HepG2 (cell line): ENCODE measurements at regions not wholly inside any gene's neighbourhood (a gene's known extent, or its start where the extent isn't known, plus 50 kb on each side); places are given as distances from the start of the nearest gene placed in this dataset.

ENCODE experiments used
- BHLHE40 ChIP-seq: IDR thresholded peaks from 2 replicates; pipeline ENCODE4 v1.6.1; 2011; ENCODE audit warnings: low read length, improper control_type of control experiment
- CBFB ChIP-seq: sonication (generic); formaldehyde crosslinking; IDR thresholded peaks from 2 replicates; pipeline ENCODE4 v1.4.0; 2020; ENCODE audit warnings: missing genetic modification reagents
- EP300 ChIP-seq, 3 experiments: sonication (generic) in 1 of 3; formaldehyde crosslinking in 1 of 3; IDR thresholded peaks; 2 replicates each; pipeline versions ENCODE4 v1.5.1 to v1.6.1; 2011 to 2020; ENCODE audit warnings: low read depth in 2 of 3, low read length in 2 of 3, borderline replicate concordance in 1 of 3, improper control_type of control experiment in 1 of 3, mild to moderate bottlenecking in 1 of 3, missing genetic modification reagents in 1 of 3, moderate library complexity in 1 of 3
- GTF2F1 ChIP-seq: fragments of 150-350 bp; IDR thresholded peaks from 2 replicates; pipeline ENCODE4 v1.6.1; 2014; ENCODE audit warnings: low read length
- MAF1 ChIP-seq: sonication (generic); formaldehyde crosslinking; IDR thresholded peaks from 2 replicates; pipeline ENCODE4 v1.5.0; 2020; ENCODE audit warnings: missing genetic modification reagents, borderline replicate concordance
- NFE2L1 ChIP-seq: sonication (generic); formaldehyde crosslinking; IDR thresholded peaks from 2 replicates; pipeline ENCODE4 v1.4.0; 2020; ENCODE audit warnings: missing genetic modification reagents, mild to moderate bottlenecking, borderline replicate concordance
- POLR2A ChIP-seq, 2 experiments: IDR thresholded peaks; 2 replicates each; pipeline ENCODE4 v1.6.1; 2011; ENCODE audit warnings: low read depth in 2 of 2, low read length in 2 of 2, mild to moderate bottlenecking in 1 of 2, moderate library complexity in 1 of 2; ENCODE audit not compliant: insufficient read depth in 1 of 2
- RAD21 ChIP-seq: fragments of 450-650 bp; formaldehyde crosslinking; IDR thresholded peaks from 2 replicates; pipeline ENCODE4 v1.5.0; 2020; ENCODE audit warnings: mild to moderate bottlenecking
- YY1 ChIP-seq: IDR thresholded peaks from 2 replicates; pipeline ENCODE4 v1.6.1; 2011; ENCODE audit warnings: low read length, low read depth, moderate library complexity, mild to moderate bottlenecking; ENCODE audit not compliant: insufficient read depth, insufficient replicate concordance
- ZNF143 ChIP-seq: sonication (generic); formaldehyde crosslinking; IDR thresholded peaks from 2 replicates; pipeline ENCODE4 v1.4.0; 2020; ENCODE audit warnings: missing genetic modification reagents
- ZNF549 ChIP-seq: sonication (generic); formaldehyde crosslinking; IDR thresholded peaks from 2 replicates; pipeline ENCODE4 v1.5.0; 2020; ENCODE audit warnings: missing genetic modification reagents
- TF ChIP-seq, protein P1 (sequence below): sonication (generic); formaldehyde crosslinking; IDR thresholded peaks from 2 replicates; pipeline ENCODE4 v1.4.0; 2020; ENCODE audit warnings: low read depth, missing genetic modification reagents
- TF ChIP-seq, protein P2 (sequence below): sonication (generic); formaldehyde crosslinking; IDR thresholded peaks from 2 replicates; pipeline ENCODE4 v1.5.0; 2020; ENCODE audit warnings: mild to moderate bottlenecking, missing genetic modification reagents, moderate library complexity
- TF ChIP-seq, protein P3 (sequence below): sonication (generic); formaldehyde crosslinking; IDR thresholded peaks from 2 replicates; pipeline ENCODE4 v1.4.0; 2020; ENCODE audit warnings: missing genetic modification reagents, mild to moderate bottlenecking, borderline replicate concordance

DNA sequence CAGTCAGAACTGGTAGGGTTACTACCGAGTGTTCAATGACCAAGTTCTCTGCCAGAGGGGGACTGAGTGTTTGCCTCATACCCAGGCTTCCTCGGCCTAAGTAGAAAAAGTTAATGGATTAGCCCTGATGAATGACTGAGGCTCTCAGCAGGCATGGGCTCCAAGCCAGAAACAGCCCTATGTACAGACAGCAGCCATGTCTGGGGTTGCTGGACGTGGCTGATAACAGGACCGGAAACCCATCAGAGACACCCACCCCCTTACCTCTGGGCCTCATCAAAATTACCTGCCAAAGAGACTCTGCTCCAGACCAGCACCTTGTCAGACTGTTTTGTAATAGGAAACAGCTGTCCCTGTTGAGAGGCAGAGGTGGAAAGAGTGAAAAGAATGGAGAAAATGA lies 351.4 kb downstream of the ETS1 start:
- TF ChIP-seq, protein P1, sequence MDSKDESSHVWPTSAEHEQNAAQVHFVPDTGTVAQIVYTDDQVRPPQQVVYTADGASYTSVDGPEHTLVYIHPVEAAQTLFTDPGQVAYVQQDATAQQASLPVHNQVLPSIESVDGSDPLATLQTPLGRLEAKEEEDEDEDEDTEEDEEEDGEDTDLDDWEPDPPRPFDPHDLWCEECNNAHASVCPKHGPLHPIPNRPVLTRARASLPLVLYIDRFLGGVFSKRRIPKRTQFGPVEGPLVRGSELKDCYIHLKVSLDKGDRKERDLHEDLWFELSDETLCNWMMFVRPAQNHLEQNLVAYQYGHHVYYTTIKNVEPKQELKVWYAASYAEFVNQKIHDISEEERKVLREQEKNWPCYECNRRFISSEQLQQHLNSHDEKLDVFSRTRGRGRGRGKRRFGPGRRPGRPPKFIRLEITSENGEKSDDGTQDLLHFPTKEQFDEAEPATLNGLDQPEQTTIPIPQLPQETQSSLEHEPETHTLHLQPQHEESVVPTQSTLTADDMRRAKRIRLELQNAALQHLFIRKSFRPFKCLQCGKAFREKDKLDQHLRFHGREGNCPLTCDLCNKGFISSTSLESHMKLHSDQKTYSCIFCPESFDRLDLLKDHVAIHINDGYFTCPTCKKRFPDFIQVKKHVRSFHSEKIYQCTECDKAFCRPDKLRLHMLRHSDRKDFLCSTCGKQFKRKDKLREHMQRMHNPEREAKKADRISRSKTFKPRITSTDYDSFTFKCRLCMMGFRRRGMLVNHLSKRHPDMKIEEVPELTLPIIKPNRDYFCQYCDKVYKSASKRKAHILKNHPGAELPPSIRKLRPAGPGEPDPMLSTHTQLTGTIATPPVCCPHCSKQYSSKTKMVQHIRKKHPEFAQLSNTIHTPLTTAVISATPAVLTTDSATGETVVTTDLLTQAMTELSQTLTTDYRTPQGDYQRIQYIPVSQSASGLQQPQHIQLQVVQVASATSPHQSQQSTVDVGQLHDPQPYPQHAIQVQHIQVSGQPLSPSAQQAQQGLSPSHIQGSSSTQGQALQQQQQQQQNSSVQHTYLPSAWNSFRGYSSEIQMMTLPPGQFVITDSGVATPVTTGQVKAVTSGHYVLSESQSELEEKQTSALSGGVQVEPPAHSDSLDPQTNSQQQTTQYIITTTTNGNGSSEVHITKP (CRISPR knock-in tag): no peak
- TF ChIP-seq CBFB (CRISPR knock-in tag) (no peak), EP300 (IDR thresholded peaks at IDR 0.05; ENCODE audit: low read depth in 2 of 2, low read length in 2 of 2) (no peak), EP300 (CRISPR knock-in tag; IDR thresholded peaks at IDR 0.05; ENCODE audit: borderline replicate concordance) (no peak), ZNF549 (CRISPR knock-in tag) (no peak), BHLHE40 (no peak), GTF2F1 (no peak), NFE2L1 (no peak), ZNF143 (CRISPR knock-in tag) (no peak), MAF1 (CRISPR knock-in tag) (no peak), POLR2A (IDR thresholded peaks at IDR 0.05; ENCODE audit: insufficient read depth in 1 of 2, low read depth in 2 of 2, low read length in 2 of 2) (no peak), RAD21 (no peak), YY1 (no peak)
- TF ChIP-seq, protein P2, sequence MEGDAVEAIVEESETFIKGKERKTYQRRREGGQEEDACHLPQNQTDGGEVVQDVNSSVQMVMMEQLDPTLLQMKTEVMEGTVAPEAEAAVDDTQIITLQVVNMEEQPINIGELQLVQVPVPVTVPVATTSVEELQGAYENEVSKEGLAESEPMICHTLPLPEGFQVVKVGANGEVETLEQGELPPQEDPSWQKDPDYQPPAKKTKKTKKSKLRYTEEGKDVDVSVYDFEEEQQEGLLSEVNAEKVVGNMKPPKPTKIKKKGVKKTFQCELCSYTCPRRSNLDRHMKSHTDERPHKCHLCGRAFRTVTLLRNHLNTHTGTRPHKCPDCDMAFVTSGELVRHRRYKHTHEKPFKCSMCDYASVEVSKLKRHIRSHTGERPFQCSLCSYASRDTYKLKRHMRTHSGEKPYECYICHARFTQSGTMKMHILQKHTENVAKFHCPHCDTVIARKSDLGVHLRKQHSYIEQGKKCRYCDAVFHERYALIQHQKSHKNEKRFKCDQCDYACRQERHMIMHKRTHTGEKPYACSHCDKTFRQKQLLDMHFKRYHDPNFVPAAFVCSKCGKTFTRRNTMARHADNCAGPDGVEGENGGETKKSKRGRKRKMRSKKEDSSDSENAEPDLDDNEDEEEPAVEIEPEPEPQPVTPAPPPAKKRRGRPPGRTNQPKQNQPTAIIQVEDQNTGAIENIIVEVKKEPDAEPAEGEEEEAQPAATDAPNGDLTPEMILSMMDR (CRISPR knock-in tag): no peak
- TF ChIP-seq, protein P3, sequence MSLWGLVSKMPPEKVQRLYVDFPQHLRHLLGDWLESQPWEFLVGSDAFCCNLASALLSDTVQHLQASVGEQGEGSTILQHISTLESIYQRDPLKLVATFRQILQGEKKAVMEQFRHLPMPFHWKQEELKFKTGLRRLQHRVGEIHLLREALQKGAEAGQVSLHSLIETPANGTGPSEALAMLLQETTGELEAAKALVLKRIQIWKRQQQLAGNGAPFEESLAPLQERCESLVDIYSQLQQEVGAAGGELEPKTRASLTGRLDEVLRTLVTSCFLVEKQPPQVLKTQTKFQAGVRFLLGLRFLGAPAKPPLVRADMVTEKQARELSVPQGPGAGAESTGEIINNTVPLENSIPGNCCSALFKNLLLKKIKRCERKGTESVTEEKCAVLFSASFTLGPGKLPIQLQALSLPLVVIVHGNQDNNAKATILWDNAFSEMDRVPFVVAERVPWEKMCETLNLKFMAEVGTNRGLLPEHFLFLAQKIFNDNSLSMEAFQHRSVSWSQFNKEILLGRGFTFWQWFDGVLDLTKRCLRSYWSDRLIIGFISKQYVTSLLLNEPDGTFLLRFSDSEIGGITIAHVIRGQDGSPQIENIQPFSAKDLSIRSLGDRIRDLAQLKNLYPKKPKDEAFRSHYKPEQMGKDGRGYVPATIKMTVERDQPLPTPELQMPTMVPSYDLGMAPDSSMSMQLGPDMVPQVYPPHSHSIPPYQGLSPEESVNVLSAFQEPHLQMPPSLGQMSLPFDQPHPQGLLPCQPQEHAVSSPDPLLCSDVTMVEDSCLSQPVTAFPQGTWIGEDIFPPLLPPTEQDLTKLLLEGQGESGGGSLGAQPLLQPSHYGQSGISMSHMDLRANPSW (CRISPR knock-in tag): no peak
